ENCODE measurements at regions not wholly inside any gene's neighbourhood (a gene's known extent, or its start where the extent isn't known, plus 50 kb on each side); places are given as distances from the start of the nearest gene placed in this dataset.
A peak's percentile ranks its signal among the peaks of the same experiment; 100 is the strongest.
"Not testable (repeated sequence)": the region's sequence is repeated elsewhere in the genome, so short reads cannot be mapped to it uniquely, and the experiment has no call there.

DNA sequence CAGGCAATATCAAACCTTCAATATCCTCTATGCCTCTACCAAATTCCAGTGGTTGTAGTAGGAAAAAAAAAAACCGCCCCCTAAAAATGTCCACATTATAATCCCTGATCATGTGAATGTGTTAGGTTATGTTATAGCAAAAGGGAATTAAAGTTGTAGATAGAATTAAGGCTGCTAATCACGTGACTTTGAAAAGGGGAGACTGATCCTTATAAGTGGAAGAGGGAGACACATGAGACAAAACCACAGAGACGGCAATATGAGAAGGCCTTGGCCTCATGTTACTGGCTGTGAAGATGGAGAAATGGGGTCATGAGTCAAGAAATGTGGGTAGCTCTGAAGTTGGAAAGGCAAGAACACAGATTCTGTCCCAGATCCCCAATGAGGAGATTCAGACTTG, 1711.3 kb downstream of the KHDRBS2 start:
- not testable (repeated sequence) for H3K4me1 ChIP-seq (ENCODE audit: insufficient read depth, low read length, severe bottlenecking); H3K27me3 ChIP-seq (ENCODE audit: insufficient read depth, low read length); H3K36me3 ChIP-seq (ENCODE audit: insufficient read depth, low read length); H3K4me2 ChIP-seq (ENCODE audit: low read length); H3K9me2 ChIP-seq (ENCODE audit: low read depth, low read length); H3K9me3 ChIP-seq (ENCODE audit: low read length); H3K79me2 ChIP-seq (ENCODE audit: insufficient read depth, low read length); H2AFZ ChIP-seq (ENCODE audit: low read length); H3K9ac ChIP-seq (ENCODE audit: low read length); H3K27ac ChIP-seq (ENCODE audit: low read depth, low read length, poor library complexity, severe bottlenecking); H3K4me3 ChIP-seq (ENCODE audit: low read depth, low read length, poor library complexity, severe bottlenecking); H4K20me1 ChIP-seq (ENCODE audit: insufficient read depth, low read length); H3F3A ChIP-seq (ENCODE audit: insufficient read depth, low read length)

DNA sequence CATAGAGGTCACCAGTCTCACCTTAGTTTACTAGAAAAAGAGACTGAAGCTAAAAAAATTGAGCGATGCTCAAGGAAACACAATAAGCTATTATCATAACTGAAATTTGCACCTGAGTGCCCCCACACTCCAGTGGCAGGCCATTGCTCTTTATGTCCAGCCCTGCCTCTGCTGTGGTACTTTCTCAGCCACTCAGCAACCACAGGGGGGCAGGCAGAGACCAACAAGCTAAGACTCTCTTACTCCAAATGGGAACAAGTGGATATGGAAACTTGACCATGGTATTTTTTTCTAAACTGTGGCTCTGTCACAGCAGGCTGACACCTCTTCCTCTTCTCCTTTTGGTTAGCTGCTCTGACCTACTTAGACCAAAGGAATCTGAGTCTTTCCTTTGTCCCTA, 1713.4 kb downstream of the KHDRBS2 start:
- H3K9me3 ChIP-seq (ENCODE audit: low read length); H4K20me1 ChIP-seq (ENCODE audit: insufficient read depth, low read length); H3K9ac ChIP-seq (ENCODE audit: low read length); H3K36me3 ChIP-seq (ENCODE audit: insufficient read depth, low read length); H3K9me2 ChIP-seq (ENCODE audit: low read depth, low read length); H2AFZ ChIP-seq (ENCODE audit: low read length); H3K4me3 ChIP-seq (ENCODE audit: low read depth, low read length, poor library complexity, severe bottlenecking); H3K27ac ChIP-seq (ENCODE audit: low read depth, low read length, poor library complexity, severe bottlenecking); H3F3A ChIP-seq (ENCODE audit: insufficient read depth, low read length); H3K4me1 ChIP-seq (ENCODE audit: insufficient read depth, low read length, severe bottlenecking); H3K79me2 ChIP-seq (ENCODE audit: insufficient read depth, low read length); H3K27me3 ChIP-seq (ENCODE audit: insufficient read depth, low read length); H3K4me2 ChIP-seq (ENCODE audit: low read length): not testable (repeated sequence)
- TF ChIP-seq, protein P1, sequence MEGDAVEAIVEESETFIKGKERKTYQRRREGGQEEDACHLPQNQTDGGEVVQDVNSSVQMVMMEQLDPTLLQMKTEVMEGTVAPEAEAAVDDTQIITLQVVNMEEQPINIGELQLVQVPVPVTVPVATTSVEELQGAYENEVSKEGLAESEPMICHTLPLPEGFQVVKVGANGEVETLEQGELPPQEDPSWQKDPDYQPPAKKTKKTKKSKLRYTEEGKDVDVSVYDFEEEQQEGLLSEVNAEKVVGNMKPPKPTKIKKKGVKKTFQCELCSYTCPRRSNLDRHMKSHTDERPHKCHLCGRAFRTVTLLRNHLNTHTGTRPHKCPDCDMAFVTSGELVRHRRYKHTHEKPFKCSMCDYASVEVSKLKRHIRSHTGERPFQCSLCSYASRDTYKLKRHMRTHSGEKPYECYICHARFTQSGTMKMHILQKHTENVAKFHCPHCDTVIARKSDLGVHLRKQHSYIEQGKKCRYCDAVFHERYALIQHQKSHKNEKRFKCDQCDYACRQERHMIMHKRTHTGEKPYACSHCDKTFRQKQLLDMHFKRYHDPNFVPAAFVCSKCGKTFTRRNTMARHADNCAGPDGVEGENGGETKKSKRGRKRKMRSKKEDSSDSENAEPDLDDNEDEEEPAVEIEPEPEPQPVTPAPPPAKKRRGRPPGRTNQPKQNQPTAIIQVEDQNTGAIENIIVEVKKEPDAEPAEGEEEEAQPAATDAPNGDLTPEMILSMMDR (IDR thresholded peaks at IDR 0.05; ENCODE audit: low read length), result 0 out of 2 replicates have a peak, but pooled peaks have one; percentile 8

DNA sequence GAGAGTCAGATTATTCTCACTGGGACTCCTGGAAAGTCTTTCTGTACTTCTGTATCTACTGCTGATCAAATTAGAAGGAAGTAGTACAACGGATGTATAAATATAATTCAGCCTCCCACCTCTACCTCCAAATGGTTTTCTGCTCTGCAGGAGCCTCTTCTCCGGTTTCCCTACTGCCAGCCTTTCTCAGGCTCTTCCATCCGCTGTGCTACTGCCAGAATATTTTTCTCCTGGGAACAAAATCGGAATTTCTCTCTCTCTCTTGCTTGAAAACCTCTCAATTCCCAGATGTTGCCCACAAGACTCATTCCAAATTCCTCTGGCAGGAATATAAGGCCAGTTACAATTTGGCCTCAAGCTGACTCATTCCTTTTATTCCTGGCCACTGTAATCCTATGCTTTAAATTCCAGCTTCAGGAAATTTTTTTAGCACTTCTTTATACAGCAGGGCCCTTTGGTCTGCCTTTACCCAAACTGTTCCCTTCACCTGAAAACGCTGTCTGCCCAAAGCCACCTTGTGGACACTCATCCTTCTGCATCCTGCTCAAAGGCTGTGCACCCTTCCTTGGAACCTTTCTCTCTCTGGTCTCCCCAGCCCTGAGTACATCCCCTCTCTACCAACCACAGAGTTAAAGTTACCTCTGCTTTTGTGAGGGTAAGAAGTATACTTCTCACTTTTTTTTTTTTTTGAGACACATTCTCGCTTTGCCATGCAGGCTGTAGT, 1714.6 kb downstream of the KHDRBS2 start:
- not testable (repeated sequence) for H3F3A ChIP-seq (ENCODE audit: insufficient read depth, low read length); H3K4me1 ChIP-seq (ENCODE audit: insufficient read depth, low read length, severe bottlenecking); H3K4me2 ChIP-seq (ENCODE audit: low read length); H4K20me1 ChIP-seq (ENCODE audit: insufficient read depth, low read length); H3K27ac ChIP-seq (ENCODE audit: low read depth, low read length, poor library complexity, severe bottlenecking); H3K9ac ChIP-seq (ENCODE audit: low read length); H3K9me3 ChIP-seq (ENCODE audit: low read length); H2AFZ ChIP-seq (ENCODE audit: low read length); H3K27me3 ChIP-seq (ENCODE audit: insufficient read depth, low read length); H3K4me3 ChIP-seq (ENCODE audit: low read depth, low read length, poor library complexity, severe bottlenecking); H3K36me3 ChIP-seq (ENCODE audit: insufficient read depth, low read length); H3K79me2 ChIP-seq (ENCODE audit: insufficient read depth, low read length); H3K9me2 ChIP-seq (ENCODE audit: low read depth, low read length)

DNA sequence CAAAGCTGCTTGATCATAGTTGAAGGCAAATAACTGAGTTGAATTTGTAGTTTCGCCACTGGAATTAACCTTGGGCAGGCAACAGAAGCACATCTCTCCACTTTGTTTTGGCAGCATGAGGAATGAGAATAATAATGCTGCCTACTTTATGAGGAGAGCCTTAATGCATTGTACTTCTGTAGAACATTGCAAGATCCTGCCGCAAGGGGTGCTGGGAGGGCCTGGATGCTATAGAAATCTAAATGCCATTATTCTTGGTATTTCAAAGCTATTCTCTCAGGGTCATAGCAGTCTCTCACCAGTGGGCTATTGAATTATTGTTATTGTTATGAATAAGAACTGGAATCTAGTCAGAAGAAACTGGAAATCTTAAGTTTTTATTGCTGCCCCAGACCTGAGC, 1715.4 kb downstream of the KHDRBS2 start:
- H3K79me2 ChIP-seq (ENCODE audit: insufficient read depth, low read length); H3K4me3 ChIP-seq (ENCODE audit: low read depth, low read length, poor library complexity, severe bottlenecking); H3K4me2 ChIP-seq (ENCODE audit: low read length); H3K27ac ChIP-seq (ENCODE audit: low read depth, low read length, poor library complexity, severe bottlenecking); H3K9ac ChIP-seq (ENCODE audit: low read length); H3F3A ChIP-seq (ENCODE audit: insufficient read depth, low read length); H3K36me3 ChIP-seq (ENCODE audit: insufficient read depth, low read length); H3K9me2 ChIP-seq (ENCODE audit: low read depth, low read length); H4K20me1 ChIP-seq (ENCODE audit: insufficient read depth, low read length); H3K4me1 ChIP-seq (ENCODE audit: insufficient read depth, low read length, severe bottlenecking); H3K9me3 ChIP-seq (ENCODE audit: low read length); H2AFZ ChIP-seq (ENCODE audit: low read length); H3K27me3 ChIP-seq (ENCODE audit: insufficient read depth, low read length): not testable (repeated sequence)

DNA sequence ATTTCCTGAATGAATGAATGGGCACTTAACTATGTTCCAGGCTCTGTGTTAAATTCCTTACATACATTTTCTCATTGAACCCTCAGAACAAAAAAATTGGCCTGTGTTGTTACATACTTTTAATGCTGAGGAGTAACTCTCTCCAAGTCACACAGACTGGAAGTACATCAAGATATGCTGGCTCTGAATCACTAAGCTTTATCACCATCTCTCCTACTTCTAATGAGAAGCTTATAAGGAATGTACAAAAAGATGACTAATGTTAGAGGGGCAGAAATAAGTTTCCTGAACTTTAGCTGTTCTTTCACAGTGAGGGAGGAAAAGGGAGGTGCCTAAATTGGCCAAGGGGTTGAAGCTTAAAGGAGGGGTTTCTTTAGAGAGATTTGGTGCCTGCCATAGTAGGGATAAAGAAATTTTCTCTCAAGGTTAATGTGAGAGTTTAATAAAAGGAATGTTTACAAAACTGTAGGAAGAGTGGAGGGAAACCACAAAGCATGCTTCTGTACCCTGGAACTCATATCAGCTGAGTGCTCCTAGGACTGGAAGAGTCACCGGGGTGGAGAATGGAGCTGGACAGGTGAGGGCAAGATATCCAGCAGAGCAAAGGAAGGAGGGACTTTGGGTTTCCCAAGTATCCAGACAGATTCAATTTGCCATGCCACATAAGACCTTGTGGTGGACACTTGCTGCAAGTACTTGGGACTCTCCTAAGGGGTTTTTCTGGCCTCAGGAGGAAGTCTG, 1718.4 kb downstream of the KHDRBS2 start:
- H3K4me3 ChIP-seq (ENCODE audit: low read depth, low read length, poor library complexity, severe bottlenecking); H3K79me2 ChIP-seq (ENCODE audit: insufficient read depth, low read length); H3F3A ChIP-seq (ENCODE audit: insufficient read depth, low read length); H3K36me3 ChIP-seq (ENCODE audit: insufficient read depth, low read length); H3K9me2 ChIP-seq (ENCODE audit: low read depth, low read length); H3K9me3 ChIP-seq (ENCODE audit: low read length); H2AFZ ChIP-seq (ENCODE audit: low read length); H4K20me1 ChIP-seq (ENCODE audit: insufficient read depth, low read length); H3K4me1 ChIP-seq (ENCODE audit: insufficient read depth, low read length, severe bottlenecking); H3K9ac ChIP-seq (ENCODE audit: low read length); H3K4me2 ChIP-seq (ENCODE audit: low read length); H3K27ac ChIP-seq (ENCODE audit: low read depth, low read length, poor library complexity, severe bottlenecking); H3K27me3 ChIP-seq (ENCODE audit: insufficient read depth, low read length): not testable (repeated sequence)

DNA sequence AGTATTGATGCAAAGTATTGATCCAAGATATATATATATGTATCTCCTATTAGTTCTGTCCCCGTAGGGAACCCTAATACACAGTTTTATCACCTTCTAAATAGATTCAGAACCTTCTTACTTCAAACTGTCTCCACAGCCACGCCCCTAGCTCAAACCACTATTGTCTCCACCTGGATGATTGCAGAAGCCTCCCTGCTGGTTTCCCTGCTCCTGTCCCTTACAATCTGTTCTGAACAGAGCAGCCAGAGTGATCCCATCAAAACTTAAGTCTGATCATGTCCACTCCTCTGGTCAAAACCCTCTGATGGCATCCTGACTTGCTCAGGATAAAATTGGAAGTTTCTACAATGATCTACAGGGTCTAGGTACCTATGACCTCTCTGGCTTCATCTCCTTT, 1719.6 kb downstream of the KHDRBS2 start:
- H4K20me1 ChIP-seq (ENCODE audit: insufficient read depth, low read length); H2AFZ ChIP-seq (ENCODE audit: low read length); H3K4me1 ChIP-seq (ENCODE audit: insufficient read depth, low read length, severe bottlenecking); H3F3A ChIP-seq (ENCODE audit: insufficient read depth, low read length); H3K9me3 ChIP-seq (ENCODE audit: low read length); H3K27ac ChIP-seq (ENCODE audit: low read depth, low read length, poor library complexity, severe bottlenecking); H3K4me3 ChIP-seq (ENCODE audit: low read depth, low read length, poor library complexity, severe bottlenecking); H3K27me3 ChIP-seq (ENCODE audit: insufficient read depth, low read length); H3K9ac ChIP-seq (ENCODE audit: low read length); H3K79me2 ChIP-seq (ENCODE audit: insufficient read depth, low read length); H3K9me2 ChIP-seq (ENCODE audit: low read depth, low read length); H3K4me2 ChIP-seq (ENCODE audit: low read length); H3K36me3 ChIP-seq (ENCODE audit: insufficient read depth, low read length): not testable (repeated sequence)

DNA sequence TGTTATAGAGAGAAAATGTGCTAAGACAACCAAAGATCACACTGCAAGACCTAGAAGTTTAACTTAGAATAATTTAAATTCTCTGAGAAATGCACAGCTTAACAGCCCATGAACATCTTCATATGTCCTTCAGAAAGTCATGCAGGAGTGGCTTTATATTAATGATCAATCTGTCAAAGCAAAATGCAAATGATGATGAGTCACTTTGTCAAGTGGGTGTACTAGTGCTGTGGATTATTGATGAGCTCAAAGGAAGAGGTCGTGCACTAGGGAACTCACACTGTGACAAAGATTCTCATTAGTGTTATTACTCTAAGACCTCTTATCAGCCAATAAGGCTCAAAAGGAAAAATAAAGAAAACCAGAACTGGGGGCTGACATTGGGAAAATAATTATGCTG, 1726.3 kb downstream of the KHDRBS2 start:
- not testable (repeated sequence) for H3F3A ChIP-seq (ENCODE audit: insufficient read depth, low read length); H3K9ac ChIP-seq (ENCODE audit: low read length); H3K36me3 ChIP-seq (ENCODE audit: insufficient read depth, low read length); H3K27ac ChIP-seq (ENCODE audit: low read depth, low read length, poor library complexity, severe bottlenecking); H3K4me1 ChIP-seq (ENCODE audit: insufficient read depth, low read length, severe bottlenecking); H3K9me2 ChIP-seq (ENCODE audit: low read depth, low read length); H3K4me3 ChIP-seq (ENCODE audit: low read depth, low read length, poor library complexity, severe bottlenecking); H2AFZ ChIP-seq (ENCODE audit: low read length); H4K20me1 ChIP-seq (ENCODE audit: insufficient read depth, low read length); H3K9me3 ChIP-seq (ENCODE audit: low read length); H3K27me3 ChIP-seq (ENCODE audit: insufficient read depth, low read length); H3K4me2 ChIP-seq (ENCODE audit: low read length); H3K79me2 ChIP-seq (ENCODE audit: insufficient read depth, low read length)
